HepG2 (cell line): ENCODE measurements at regions not wholly inside any gene's neighbourhood (a gene's known extent, or its start where the extent isn't known, plus 50 kb on each side); places are given as distances from the start of the nearest gene placed in this dataset.

Source experiments
- ATAC-seq: fragments of 200-7000 bp; cut with Tn5 transposase; 3 replicates; pipeline ENCODE4 v1.9.1; 2020; ENCODE audit warnings: mild to moderate bottlenecking, moderate library complexity
- BruUV-seq: library from RNA; stranded (reverse); fragments of 400-500 nt; replicated peaks from 2 replicates; lab custom pipeline; 2021; lab: Mats Ljungman, UMichigan
- CTCF ChIA-PET: fragments of 300-600 bp; formaldehyde crosslinking; extraction: SDS; loops from one replicate; lab custom pipeline; 2021; ENCODE audit warnings: low total read pairs, inconsistent platforms, low intra/inter-chr PET ratio; lab: Yijun Ruan, JAX
- POLR2A ChIA-PET: fragments of 350-600 bp; sonication (Branson Sonifier 250); formaldehyde crosslinking; loops from one replicate; lab custom pipeline; 2020; ENCODE audit warnings: antibody characterized with exemption, inconsistent platforms; lab: Yijun Ruan, JAX
- DNase-seq: peaks from one replicate; pipeline ENCODE4 v3.0.0-alpha.2; 2015; ENCODE audit warnings: low spot score
- FAIRE-seq: peaks from 3 replicates; lab custom pipeline; 2011; peaks lifted over from hg19 to GRCh38; lab: Jason Lieb, UNC
- H2AFZ ChIP-seq: one replicate; pipeline ENCODE4 v1.6.1; 2011; ENCODE audit warnings: low read length, inconsistent platforms
- H3K27ac ChIP-seq: fragments of 300-600 bp; 3 replicates; pipeline ENCODE4 v1.8.0; 2011; ENCODE audit warnings: mixed run types, mild to moderate bottlenecking, mixed read lengths, low read length, inconsistent platforms; ENCODE audit not compliant: insufficient read depth; ENCODE audit errors: extremely low read length
- H3K27me3 ChIP-seq, 2 experiments: fragments of 200-600 bp in 1 of 2; 2 replicates in 1 of 2; 3 replicates in 1 of 2; pipeline versions ENCODE4 v1.6.0 to v1.8.0; 2011; ENCODE audit warnings: low read length in 2 of 2, mild to moderate bottlenecking in 2 of 2, moderate library complexity in 2 of 2, inconsistent platforms in 1 of 2; ENCODE audit not compliant: insufficient read depth in 2 of 2, control insufficient read depth in 1 of 2
- H3K36me3 ChIP-seq, 2 experiments: fragments of 200-600 bp in 1 of 2; replicated peaks in 1 of 2; 2 replicates in 1 of 2; 3 replicates in 1 of 2; pipeline versions ENCODE4 v1.5.1 to v1.8.0; 2011; ENCODE audit warnings: low read length in 2 of 2, inconsistent platforms in 1 of 2; ENCODE audit not compliant: insufficient read depth in 2 of 2, control insufficient read depth in 1 of 2
- H3K4me1 ChIP-seq: 2 replicates; pipeline ENCODE4 v1.5.1; 2012; ENCODE audit warnings: low read length, inconsistent platforms; ENCODE audit not compliant: insufficient read depth
- H3K4me2 ChIP-seq: 2 replicates; pipeline ENCODE4 v1.6.0; 2011; ENCODE audit warnings: low read depth, low read length, inconsistent platforms
- H3K4me3 ChIP-seq, 3 experiments: fragments of 200-600 bp in 1 of 3; sonication (generic), shearing (Covaris generic) in 1 of 3; replicated peaks in 1 of 3; 2 replicates each; pipeline ENCODE4 v1.5.1; 2011 to 2016; ENCODE audit warnings: low read length in 3 of 3, inconsistent platforms in 2 of 3, low read depth in 2 of 3, mild to moderate bottlenecking in 2 of 3, control low read depth in 1 of 3, mixed read lengths in 1 of 3; ENCODE audit not compliant: insufficient read depth in 1 of 3
- H3K79me2 ChIP-seq: one replicate; pipeline ENCODE4 v1.6.1; 2011; ENCODE audit warnings: low read length, inconsistent platforms; ENCODE audit not compliant: insufficient read depth
- H3K9ac ChIP-seq: 2 replicates; pipeline ENCODE4 v1.6.0; 2011; ENCODE audit warnings: mild to moderate bottlenecking, low read depth, low read length, inconsistent platforms; ENCODE audit not compliant: insufficient read depth
- H3K9me3 ChIP-seq: 2 replicates; pipeline ENCODE4 v1.5.1; 2012; ENCODE audit warnings: mild to moderate bottlenecking, low read length
- H4K20me1 ChIP-seq: 2 replicates; pipeline ENCODE4 v1.6.0; 2011; ENCODE audit warnings: inconsistent platforms, mild to moderate bottlenecking, low read length, moderate library complexity; ENCODE audit not compliant: insufficient read depth
- AHR ChIP-seq: IDR thresholded peaks from 2 replicates; pipeline ENCODE4 v1.6.1; 2018; ENCODE audit warnings: missing genetic modification reagents, missing compliant biosample characterization
- HNRNPL ChIP-seq: fragments of 200-400 bp; formaldehyde crosslinking; IDR thresholded peaks from 2 replicates; pipeline ENCODE4 v1.6.1; 2017; ENCODE audit warnings: mild to moderate bottlenecking, low read depth, low read length
- NCOA2 ChIP-seq: sonication (generic); formaldehyde crosslinking; IDR thresholded peaks from 2 replicates; pipeline ENCODE4 v1.8.0; 2022; ENCODE audit warnings: inconsistent platforms
- RFX5 ChIP-seq: IDR thresholded peaks from 2 replicates; pipeline ENCODE4 v1.6.1; 2011; ENCODE audit warnings: low read depth, low read length, improper control_type of control experiment
- RNF219 ChIP-seq: sonication (generic); formaldehyde crosslinking; IDR thresholded peaks from 2 replicates; pipeline ENCODE4 v1.5.0; 2020; ENCODE audit warnings: mild to moderate bottlenecking, missing genetic modification reagents
- RORA ChIP-seq: sonication (generic); formaldehyde crosslinking; IDR thresholded peaks from 2 replicates; pipeline ENCODE4 v1.5.0; 2020; ENCODE audit warnings: mild to moderate bottlenecking, missing genetic modification reagents, moderate library complexity
- ZNF430 ChIP-seq: sonication (generic); formaldehyde crosslinking; IDR thresholded peaks from 2 replicates; pipeline ENCODE4 v1.9.0; 2021; ENCODE audit warnings: mild to moderate bottlenecking, missing genetic modification reagents
- ZNF513 ChIP-seq: sonication (generic); formaldehyde crosslinking; conservative IDR thresholded peaks from 2 replicates; pipeline ENCODE4 v1.5.0; 2020; ENCODE audit warnings: missing genetic modification reagents
- ZNF552 ChIP-seq: sonication (generic); formaldehyde crosslinking; IDR thresholded peaks from 2 replicates; pipeline ENCODE4 v1.9.0; 2022; ENCODE audit warnings: missing genetic modification reagents, mild to moderate bottlenecking, borderline replicate concordance
- ZNF740 ChIP-seq: sonication (generic); formaldehyde crosslinking; IDR thresholded peaks from 2 replicates; pipeline ENCODE4 v1.4.0; 2020; ENCODE audit warnings: missing genetic modification reagents
- whole genome bisulfite sequencing: methylation state at CpG from one replicate; pipeline ENCODE4 v1.1.6; 2017; ENCODE audit warnings: low lambda C conversion rate; 5-methylcytosine and 5-hydroxymethylcytosine counted together
- in situ Hi-C: cut with HindIII; loops from 2 replicates; pipeline ENCODE4 v1.10.0; 2017; ENCODE audit warnings: low pct_unique_long_range_greater_than_20kb; ENCODE audit not compliant: extremely low pct_ligation_motif_present
- intact Hi-C: fragments of 100-400 bp; cut with micrococcal nuclease; formaldehyde crosslinking; loops from one replicate; pipeline ENCODE4 v1.10.0; 2022; ENCODE audit not compliant: unreplicated experiment

- ChIA-PET CTCF (no interaction called here), POLR2A (interaction anchor here (2.0 kb wide), 1 partner anchor 14 kb away, joined by 7 read pairs; no protein-coding TSS in a partner anchor)
- Histone ChIP-seq H3K27me3 (no peaks in the 10 kb centered on the region), H3K4me3 (no peak overlapping the region), H3K9me3 (no peaks in the 10 kb centered on the region), H3K9ac (no peak overlapping the region), H4K20me1 (no peaks in the 10 kb centered on the region), H3K36me3 (no peaks in the 10 kb centered on the region), H3K4me1 (peaks cover 22% of the 10 kb centered on the region; the same call in 1 of the 2 replicates), H3K4me2 (no peak overlapping the region), H2AFZ (no peak overlapping the region), H3K79me2 (no peaks in the 10 kb centered on the region), H3K27ac (no peak overlapping the region)
- intact Hi-C loops, result no loop called here
- ATAC-seq, result no peak
- in situ Hi-C loops, result no loop called here
- peak; percentile 44 for DNase-seq
- FAIRE-seq, result no peak
- TF ChIP-seq ZNF552 (CRISPR knock-in tag) (no peak), HNRNPL (no peak), RFX5 (no peak), ZNF513 (no peak), AHR (CRISPR knock-in tag) (no peak), NCOA2 (CRISPR knock-in tag) (no peak)
- no TSS peak for BruUV-seq
- WGBS, result 60% methylated on average over 3 of the region's 3 CpGs
These were observed 344.0 kb downstream of the ARL4A start for GRCh38 chr7:13031468-13031867.

- no peak for DNase-seq
- no TSS peak for BruUV-seq
- peaks cover 17% of the 10 kb centered on the region; the same call in 1 of the 2 replicates for H3K4me1 ChIP-seq
- no peak overlapping the region for H3K9ac ChIP-seq
- no peak overlapping the region for H2AFZ ChIP-seq
- H3K9me3 ChIP-seq, result no peaks in the 10 kb centered on the region
- no peak overlapping the region for H3K4me3 ChIP-seq
- H3K36me3 ChIP-seq, result no peaks in the 10 kb centered on the region
- ATAC-seq, result no peak
- no peak for FAIRE-seq
- CTCF ChIA-PET, result no interaction called here
- in situ Hi-C loops, result no loop called here
- H3K4me2 ChIP-seq, result no peak overlapping the region
- H3K27ac ChIP-seq, result no peak overlapping the region
- H4K20me1 ChIP-seq, result no peaks in the 10 kb centered on the region
- intact Hi-C loops, result no loop called here
- TF ChIP-seq RORA (no peak), RNF219 (CRISPR knock-in tag) (no peak), ZNF430 (CRISPR knock-in tag) (no peak), ZNF740 (CRISPR knock-in tag) (no peak)
- H3K79me2 ChIP-seq, result no peaks in the 10 kb centered on the region
- POLR2A ChIA-PET, result interaction anchor here (2.0 kb wide), 1 partner anchor 15 kb away, joined by 7 read pairs; no protein-coding TSS in a partner anchor
- H3K27me3 ChIP-seq, result no peaks in the 10 kb centered on the region
- 93% methylated on average over 2 of the region's 2 CpGs for WGBS
These were observed 344.7 kb downstream of the ARL4A start for GRCh38 chr7:13032084-13032483.
